Activated naive CD8-positive, alpha-beta T cell treated with anti-CD3 and anti-CD28 coated beads, Interleukin-2, amount 50 U/mL, for 16 hours (primary cell): ENCODE measurements at regions not wholly inside any gene's neighbourhood (a gene's known extent, or its start where the extent isn't known, plus 50 kb on each side); places are given as distances from the start of the nearest gene placed in this dataset.

Source experiments
- DNase-seq: peaks from one replicate; pipeline ENCODE4 v3.0.0-alpha.2; 2020; ENCODE audit warnings: low read depth, low spot score

- DNase-seq = no peak
Observed at GRCh38 chr10:78952030-78952429, 116.7 kb upstream of the ZMIZ1 start.

GRCh38 chr10:78952686-78953085 lies 116.1 kb upstream of the ZMIZ1 start:
- DNase-seq = no peak

GRCh38 chr10:78953113-78953798 lies 115.5 kb upstream of the ZMIZ1 start:
- no peak for DNase-seq

- DNase-seq = no peak
Observed at GRCh38 chr10:78953799-78954297, 114.9 kb upstream of the ZMIZ1 start.

- DNase-seq = no peak
Observed at GRCh38 chr10:78954689-78955088, 114.1 kb upstream of the ZMIZ1 start.

GRCh38 chr10:78955206-78955605 lies 113.6 kb upstream of the ZMIZ1 start:
- DNase-seq = no peak

- DNase-seq = no peak
Observed at GRCh38 chr10:78956391-78956790, 112.4 kb upstream of the ZMIZ1 start.

- DNase-seq = no peak
Observed at GRCh38 chr10:78957471-78958039, 111.2 kb upstream of the ZMIZ1 start.

GRCh38 chr10:78959217-78959923 lies 109.4 kb upstream of the ZMIZ1 start:
- DNase-seq = no peak

GRCh38 chr10:78959924-78960285 lies 108.9 kb upstream of the ZMIZ1 start:
- DNase-seq = no peak

- no peak for DNase-seq
Observed at GRCh38 chr10:78960316-78960800, 108.4 kb upstream of the ZMIZ1 start.

- no peak for DNase-seq
Observed at GRCh38 chr10:78961760-78962159, 107.0 kb upstream of the ZMIZ1 start.

GRCh38 chr10:78963074-78964034 lies 105.4 kb upstream of the ZMIZ1 start:
- no peak for DNase-seq

- no peak for DNase-seq
Observed at GRCh38 chr10:78964274-78964951, 104.4 kb upstream of the ZMIZ1 start.

- no peak for DNase-seq
Observed at GRCh38 chr10:78964952-78965633, 103.7 kb upstream of the ZMIZ1 start.

- no peak for DNase-seq
Observed at GRCh38 chr10:78966182-78966787, 102.5 kb upstream of the ZMIZ1 start.

GRCh38 chr10:78966844-78967488 lies 101.8 kb upstream of the ZMIZ1 start:
- DNase-seq = no peak

- no peak for DNase-seq
Observed at GRCh38 chr10:78968300-78968942, 100.3 kb upstream of the ZMIZ1 start.

- DNase-seq = no peak
Observed at GRCh38 chr10:78968943-78969342, 99.8 kb upstream of the ZMIZ1 start.
